ENCODE measurements at regions not wholly inside any gene's neighbourhood (a gene's known extent, or its start where the extent isn't known, plus 50 kb on each side); places are given as distances from the start of the nearest gene placed in this dataset.

GRCh38 chr12:94743174-94743573 lies 92.8 kb upstream of the TMCC3 start:
- no peaks in the 10 kb centered on the region; a peak in 1 of 5 replicates for H3K27me3 ChIP-seq (ENCODE audit: control insufficient read depth in 1 of 2, insufficient read depth in 2 of 2, low read length in 2 of 2)
- H3K27ac ChIP-seq (ENCODE audit: extremely low read length, insufficient read depth, low read length): no peak overlapping the region
- no peak for FAIRE-seq
- WGBS (ENCODE audit: low lambda C conversion rate): 24% methylated on average over 3 of the region's 3 CpGs
- ATAC-seq: no peak
- in situ Hi-C loops (cut with HindIII; ENCODE audit: extremely low pct_ligation_motif_present, low pct_unique_long_range_greater_than_20kb): no loop called here
- H3K4me2 ChIP-seq (ENCODE audit: low read depth, low read length): no peak overlapping the region
- H3K4me3 ChIP-seq (replicated peaks in 1 of 3; ENCODE audit: insufficient read depth in 1 of 3, low read depth in 2 of 3, low read length in 3 of 3): no peak overlapping the region
- H3K9ac ChIP-seq (ENCODE audit: insufficient read depth, low read depth, low read length): no peak overlapping the region
- no peaks in the 10 kb centered on the region for H3K4me1 ChIP-seq (ENCODE audit: insufficient read depth, low read length)
- intact Hi-C loops (cut with micrococcal nuclease; ENCODE audit: unreplicated experiment): no loop called here
- no TSS peak for BruUV-seq (replicated peaks)
- DNase-seq (ENCODE audit: low spot score): no peak
- ChIA-PET POLR2A (no interaction called here), CTCF (ENCODE audit: low intra/inter-chr PET ratio, low total read pairs) (no interaction called here)
- no peaks in the 10 kb centered on the region for H4K20me1 ChIP-seq (ENCODE audit: insufficient read depth, low read length)
- no peak overlapping the region for H2AFZ ChIP-seq (ENCODE audit: low read length)
- no peaks in the 10 kb centered on the region for H3K36me3 ChIP-seq (replicated peaks in 1 of 2; ENCODE audit: control insufficient read depth in 1 of 2, insufficient read depth in 2 of 2, low read length in 2 of 2)
- TF ChIP-seq CHD4 (IDR thresholded peaks at IDR 0.05; ENCODE audit: borderline replicate concordance, low read length) (no peak), ZNF749 (CRISPR knock-in tag; IDR thresholded peaks at IDR 0.05; ENCODE audit: borderline replicate concordance) (no peak), RFXAP (CRISPR knock-in tag; IDR thresholded peaks at IDR 0.05; ENCODE audit: borderline replicate concordance) (no peak), TBP (CRISPR knock-in tag; IDR thresholded peaks at IDR 0.05) (no peak), ZNF260 (CRISPR knock-in tag; IDR thresholded peaks at IDR 0.05; ENCODE audit: borderline replicate concordance, low read depth) (no peak), STAT6 (CRISPR knock-in tag; IDR thresholded peaks at IDR 0.05; ENCODE audit: borderline replicate concordance) (no peak), ZNF547 (CRISPR knock-in tag; IDR thresholded peaks at IDR 0.05) (no peak)
- TF ChIP-seq, protein P1, sequence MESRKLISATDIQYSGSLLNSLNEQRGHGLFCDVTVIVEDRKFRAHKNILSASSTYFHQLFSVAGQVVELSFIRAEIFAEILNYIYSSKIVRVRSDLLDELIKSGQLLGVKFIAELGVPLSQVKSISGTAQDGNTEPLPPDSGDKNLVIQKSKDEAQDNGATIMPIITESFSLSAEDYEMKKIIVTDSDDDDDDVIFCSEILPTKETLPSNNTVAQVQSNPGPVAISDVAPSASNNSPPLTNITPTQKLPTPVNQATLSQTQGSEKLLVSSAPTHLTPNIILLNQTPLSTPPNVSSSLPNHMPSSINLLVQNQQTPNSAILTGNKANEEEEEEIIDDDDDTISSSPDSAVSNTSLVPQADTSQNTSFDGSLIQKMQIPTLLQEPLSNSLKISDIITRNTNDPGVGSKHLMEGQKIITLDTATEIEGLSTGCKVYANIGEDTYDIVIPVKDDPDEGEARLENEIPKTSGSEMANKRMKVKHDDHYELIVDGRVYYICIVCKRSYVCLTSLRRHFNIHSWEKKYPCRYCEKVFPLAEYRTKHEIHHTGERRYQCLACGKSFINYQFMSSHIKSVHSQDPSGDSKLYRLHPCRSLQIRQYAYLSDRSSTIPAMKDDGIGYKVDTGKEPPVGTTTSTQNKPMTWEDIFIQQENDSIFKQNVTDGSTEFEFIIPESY (CRISPR knock-in tag; IDR thresholded peaks at IDR 0.05): no peak
- TF ChIP-seq, protein P2, sequence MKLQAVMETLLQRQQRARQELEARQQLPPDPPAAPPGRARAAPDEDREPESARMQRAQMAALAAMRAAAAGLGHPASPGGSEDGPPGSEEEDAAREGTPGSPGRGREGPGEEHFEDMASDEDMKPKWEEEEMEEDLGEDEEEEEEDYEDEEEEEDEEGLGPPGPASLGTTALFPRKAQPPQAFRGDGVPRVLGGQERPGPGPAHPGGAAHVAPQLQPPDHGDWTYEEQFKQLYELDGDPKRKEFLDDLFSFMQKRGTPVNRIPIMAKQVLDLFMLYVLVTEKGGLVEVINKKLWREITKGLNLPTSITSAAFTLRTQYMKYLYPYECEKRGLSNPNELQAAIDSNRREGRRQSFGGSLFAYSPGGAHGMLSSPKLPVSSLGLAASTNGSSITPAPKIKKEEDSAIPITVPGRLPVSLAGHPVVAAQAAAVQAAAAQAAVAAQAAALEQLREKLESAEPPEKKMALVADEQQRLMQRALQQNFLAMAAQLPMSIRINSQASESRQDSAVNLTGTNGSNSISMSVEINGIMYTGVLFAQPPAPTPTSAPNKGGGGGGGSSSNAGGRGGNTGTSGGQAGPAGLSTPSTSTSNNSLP (IDR thresholded peaks at IDR 0.05; ENCODE audit: low read depth, low read length): no peak
- TF ChIP-seq, protein P3, sequence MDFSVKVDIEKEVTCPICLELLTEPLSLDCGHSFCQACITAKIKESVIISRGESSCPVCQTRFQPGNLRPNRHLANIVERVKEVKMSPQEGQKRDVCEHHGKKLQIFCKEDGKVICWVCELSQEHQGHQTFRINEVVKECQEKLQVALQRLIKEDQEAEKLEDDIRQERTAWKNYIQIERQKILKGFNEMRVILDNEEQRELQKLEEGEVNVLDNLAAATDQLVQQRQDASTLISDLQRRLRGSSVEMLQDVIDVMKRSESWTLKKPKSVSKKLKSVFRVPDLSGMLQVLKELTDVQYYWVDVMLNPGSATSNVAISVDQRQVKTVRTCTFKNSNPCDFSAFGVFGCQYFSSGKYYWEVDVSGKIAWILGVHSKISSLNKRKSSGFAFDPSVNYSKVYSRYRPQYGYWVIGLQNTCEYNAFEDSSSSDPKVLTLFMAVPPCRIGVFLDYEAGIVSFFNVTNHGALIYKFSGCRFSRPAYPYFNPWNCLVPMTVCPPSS (IDR thresholded peaks at IDR 0.05): no peak
- H3K9me3 ChIP-seq (ENCODE audit: low read length): no peaks in the 10 kb centered on the region
- no peaks in the 10 kb centered on the region for H3K79me2 ChIP-seq (ENCODE audit: insufficient read depth, low read length)
